ENCODE measurements at regions not wholly inside any gene's neighbourhood (a gene's known extent, or its start where the extent isn't known, plus 50 kb on each side); places are given as distances from the start of the nearest gene placed in this dataset.
"Not testable (repeated sequence)": the region's sequence is repeated elsewhere in the genome, so short reads cannot be mapped to it uniquely, and the experiment has no call there.

GRCh38 chr5:11392-11791 is 80.6 kb upstream of the PLEKHG4B start:
- DNase-seq (ENCODE audit: low spot score), result not testable (repeated sequence)

- DNase-seq (ENCODE audit: low spot score), result no peak
Observed at GRCh38 chr5:11898-12297, 80.1 kb upstream of the PLEKHG4B start.

- no peak for DNase-seq (ENCODE audit: low spot score)
Observed at GRCh38 chr5:13234-13633, 78.7 kb upstream of the PLEKHG4B start.

- not testable (repeated sequence) for DNase-seq (ENCODE audit: low spot score)
Observed at GRCh38 chr5:14676-15075, 77.3 kb upstream of the PLEKHG4B start.

GRCh38 chr5:20276-20675 is 71.7 kb upstream of the PLEKHG4B start:
- DNase-seq (ENCODE audit: low spot score), result not testable (repeated sequence)

GRCh38 chr5:21654-22233 is 70.2 kb upstream of the PLEKHG4B start:
- peak; percentile 28 for DNase-seq (ENCODE audit: low spot score)

GRCh38 chr5:23907-24306 is 68.1 kb upstream of the PLEKHG4B start:
- DNase-seq (ENCODE audit: low spot score), result not testable (repeated sequence)

- DNase-seq (ENCODE audit: low spot score), result not testable (repeated sequence)
Observed at GRCh38 chr5:25067-25466, 66.9 kb upstream of the PLEKHG4B start.

GRCh38 chr5:30131-30530 is 61.8 kb upstream of the PLEKHG4B start:
- DNase-seq (ENCODE audit: low spot score), result no peak

- not testable (repeated sequence) for DNase-seq (ENCODE audit: low spot score)
Observed at GRCh38 chr5:30556-30955, 61.4 kb upstream of the PLEKHG4B start.

GRCh38 chr5:32165-32564 is 59.8 kb upstream of the PLEKHG4B start:
- no peak for DNase-seq (ENCODE audit: low spot score)

- DNase-seq (ENCODE audit: low spot score), result not testable (repeated sequence)
Observed at GRCh38 chr5:35521-35920, 56.4 kb upstream of the PLEKHG4B start.

- DNase-seq (ENCODE audit: low spot score), result not testable (repeated sequence)
Observed at GRCh38 chr5:37207-37606, 54.8 kb upstream of the PLEKHG4B start.

GRCh38 chr5:39979-40583 is 51.9 kb upstream of the PLEKHG4B start:
- no peak for DNase-seq (ENCODE audit: low spot score)
